ENCODE measurements at regions not wholly inside any gene's neighbourhood (a gene's known extent, or its start where the extent isn't known, plus 50 kb on each side); places are given as distances from the start of the nearest gene placed in this dataset.
"Not testable (repeated sequence)": the region's sequence is repeated elsewhere in the genome, so short reads cannot be mapped to it uniquely, and the experiment has no call there.

DNA sequence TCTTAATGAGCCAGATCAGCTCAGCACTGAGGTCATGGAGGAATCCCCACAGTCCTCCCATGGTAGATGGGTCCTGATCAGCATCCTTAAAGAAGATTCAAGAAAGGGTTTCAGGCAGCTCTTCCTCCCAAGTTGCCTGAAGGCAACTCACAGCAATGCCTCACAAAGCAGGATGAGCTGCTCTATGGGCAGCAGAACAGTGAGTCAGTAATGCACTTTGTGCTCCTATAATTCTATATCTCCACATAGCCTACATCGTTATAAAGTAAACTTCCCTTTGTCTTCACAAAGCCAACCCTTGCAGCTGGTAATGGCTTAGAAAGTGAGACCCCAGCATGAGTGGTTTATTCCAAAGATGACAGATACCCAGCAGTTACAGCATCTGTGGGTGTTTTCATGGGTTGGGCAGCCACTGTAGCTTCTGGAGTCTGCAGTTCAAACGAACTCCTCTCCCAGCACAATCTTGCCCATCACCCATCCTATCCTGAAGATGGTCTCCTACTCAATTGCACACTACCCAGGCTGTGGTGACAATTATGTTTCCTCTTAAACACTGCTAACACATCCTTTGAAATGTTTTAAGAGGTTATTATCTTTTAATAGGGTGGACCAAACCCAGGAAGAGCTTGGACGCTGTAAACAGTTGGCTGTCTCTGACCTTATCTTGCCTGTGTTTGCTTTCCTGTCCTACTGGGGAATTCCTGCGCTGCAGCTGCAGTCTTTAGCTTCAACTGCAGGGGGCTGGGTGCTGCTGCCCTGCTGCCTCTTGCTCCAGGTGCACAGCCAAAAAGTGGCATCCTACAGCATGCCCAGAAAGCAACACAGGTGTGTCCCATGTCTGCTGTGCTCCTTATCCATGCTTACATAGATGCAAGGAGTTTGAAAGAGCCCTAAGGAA lies 286.9 kb downstream of the ANAPC1 start:
- DNase-seq: not testable (repeated sequence)

DNA sequence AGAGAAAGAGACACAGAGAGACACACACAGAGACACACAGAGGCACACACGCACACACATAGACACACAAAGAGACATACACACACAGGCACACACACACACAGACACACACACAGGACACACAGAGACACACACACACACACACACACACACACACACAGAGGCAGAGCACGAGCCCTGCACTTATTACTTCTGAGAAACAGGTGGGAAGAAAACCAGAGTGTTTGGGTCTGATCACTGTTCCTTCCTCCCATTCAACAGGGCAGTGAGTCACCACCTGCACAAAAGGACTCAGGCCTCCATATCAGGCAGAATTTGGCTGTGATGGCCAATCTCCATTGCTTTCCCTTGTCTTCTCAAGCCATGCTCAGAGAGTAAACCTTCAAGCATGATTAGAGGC lies 285.0 kb downstream of the ANAPC1 start:
- not testable (repeated sequence) for DNase-seq

DNA sequence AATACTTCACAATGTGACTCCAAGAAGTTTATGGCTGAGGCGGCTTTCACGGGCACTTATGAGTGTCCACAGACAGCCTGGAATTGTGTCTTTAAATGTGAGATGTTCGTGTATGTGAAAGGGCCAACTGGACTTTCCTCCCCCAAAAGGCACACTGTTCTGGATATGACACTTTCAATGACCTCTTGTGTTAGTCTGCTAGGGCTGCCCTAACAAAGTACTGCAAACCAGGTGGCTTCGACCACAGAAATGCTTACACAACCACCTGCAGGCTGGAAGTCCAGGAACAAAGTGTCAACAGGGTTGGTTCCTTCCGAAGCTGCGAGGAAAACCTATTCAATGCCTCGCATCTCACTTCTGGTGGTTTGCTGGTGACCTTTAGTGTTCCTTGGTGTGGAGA lies 281.7 kb downstream of the ANAPC1 start:
- DNase-seq: not testable (repeated sequence)

DNA sequence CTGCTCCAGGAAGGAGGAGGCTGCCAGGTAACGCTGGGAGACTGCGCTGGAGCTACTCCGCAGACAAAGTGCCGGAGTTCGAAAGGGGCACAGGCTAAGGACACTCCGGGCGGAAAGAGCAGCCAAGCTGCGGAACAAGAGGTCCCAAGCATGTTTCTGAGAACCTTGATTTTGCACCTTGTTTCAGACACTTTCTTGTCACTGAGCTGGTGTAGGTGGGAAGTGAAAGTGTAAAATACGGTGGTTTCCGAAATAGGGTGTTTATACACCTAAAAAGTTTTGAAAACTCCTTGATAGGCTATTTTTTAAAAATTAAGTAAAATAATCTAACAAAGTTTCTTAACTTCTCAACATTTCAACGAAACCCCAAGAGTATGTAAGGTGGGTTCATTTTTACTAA lies 278.2 kb downstream of the ANAPC1 start:
- DNase-seq: not testable (repeated sequence)

DNA sequence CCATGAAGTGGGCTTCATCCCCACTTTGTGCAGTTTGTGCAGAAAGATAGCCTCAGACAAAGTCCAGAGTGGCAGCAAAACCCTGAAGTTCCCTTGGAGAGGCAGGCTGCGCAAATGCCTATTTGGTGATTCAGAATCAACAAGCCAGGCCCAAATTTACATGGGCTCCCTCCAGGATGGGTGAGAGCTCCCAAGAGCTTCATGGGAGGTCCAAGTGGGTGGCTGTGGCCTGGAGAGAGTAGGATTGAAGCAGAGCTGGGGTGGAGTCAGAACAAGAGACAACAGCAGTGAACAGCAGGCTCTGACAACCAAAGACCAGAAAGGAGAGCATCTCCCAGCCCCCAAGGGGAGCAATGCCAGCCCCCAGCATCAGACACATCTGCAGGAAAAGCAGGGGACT lies 277.4 kb downstream of the ANAPC1 start:
- not testable (repeated sequence) for DNase-seq

DNA sequence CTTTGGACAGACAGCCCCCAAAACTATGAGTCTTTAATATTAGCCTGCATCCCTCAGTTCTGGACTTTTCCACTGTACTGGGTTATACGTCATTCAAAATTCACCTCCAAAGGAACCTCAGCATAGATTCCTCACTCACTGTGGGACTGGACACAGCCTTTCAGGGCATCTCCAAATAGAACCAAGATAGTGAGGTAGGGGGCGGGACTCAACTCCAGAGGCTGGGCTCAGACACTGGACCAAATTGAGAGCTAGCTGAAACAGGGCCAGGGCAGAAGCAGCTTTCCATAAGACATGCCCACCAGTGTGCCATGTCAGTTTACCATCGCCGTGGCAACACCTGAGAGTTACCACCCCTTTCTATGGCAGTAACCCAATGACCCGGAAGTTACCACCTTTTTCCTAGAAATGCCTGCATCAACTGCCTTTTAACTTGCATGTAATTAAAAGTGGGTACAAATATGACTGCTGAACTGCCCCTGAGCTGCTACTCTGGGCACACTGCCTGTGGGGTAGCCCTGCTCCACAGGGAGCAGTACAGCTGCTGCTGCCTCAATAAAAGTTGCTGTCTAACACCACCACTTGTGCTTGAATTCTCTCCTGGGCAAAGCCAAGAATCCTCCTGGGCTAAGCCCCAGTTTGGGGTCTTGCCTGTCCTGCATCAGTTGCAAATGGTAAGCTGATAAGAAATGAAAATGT lies 274.7 kb downstream of the ANAPC1 start:
- DNase-seq: not testable (repeated sequence)

DNA sequence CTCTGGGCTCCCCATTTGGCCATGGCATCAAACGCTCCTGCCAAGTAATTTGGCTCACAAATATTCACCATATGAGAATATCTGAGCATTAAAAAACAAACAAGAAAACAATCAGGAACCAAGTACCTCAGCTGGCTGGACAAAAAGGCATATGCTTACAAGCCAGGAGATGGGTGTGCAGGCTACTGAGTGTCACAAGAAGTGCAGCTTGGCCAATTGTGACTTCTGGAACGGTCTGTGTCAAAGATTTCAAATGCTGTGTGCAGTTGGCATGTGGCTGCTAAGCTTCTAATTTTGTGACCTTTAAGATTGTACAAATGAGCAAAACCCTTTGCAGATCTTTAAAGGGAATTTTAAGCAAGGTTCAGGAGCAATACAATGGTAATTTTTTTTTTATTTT lies 274.0 kb downstream of the ANAPC1 start:
- not testable (repeated sequence) for DNase-seq

DNA sequence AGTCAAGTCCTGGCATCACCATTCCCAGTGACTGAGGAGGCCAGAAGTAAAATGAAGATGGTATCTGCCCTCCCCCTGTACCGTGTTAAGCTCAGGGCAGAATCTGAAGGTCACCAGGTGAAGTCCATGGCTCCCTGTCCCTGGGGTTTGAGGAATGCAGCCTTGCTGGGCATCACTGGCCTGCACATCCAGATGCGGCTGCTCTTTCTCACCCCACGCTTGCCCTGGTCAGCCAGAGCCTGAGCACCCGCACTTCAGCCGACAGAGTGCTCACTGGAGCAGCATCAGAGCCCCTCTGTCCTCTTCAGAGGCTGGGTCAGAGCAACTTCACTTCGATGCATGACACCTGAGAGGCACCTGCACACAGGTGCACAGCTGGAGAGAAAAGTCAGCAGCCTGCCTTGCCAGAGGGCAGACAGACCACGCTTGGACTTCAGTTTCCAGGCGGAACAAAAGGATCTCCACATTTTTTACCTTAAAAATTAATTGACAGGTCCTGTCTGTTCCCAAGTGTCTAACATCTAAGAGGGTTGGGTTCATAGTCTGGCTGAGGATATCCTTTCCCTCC lies 267.3 kb downstream of the ANAPC1 start:
- no peak for DNase-seq

DNA sequence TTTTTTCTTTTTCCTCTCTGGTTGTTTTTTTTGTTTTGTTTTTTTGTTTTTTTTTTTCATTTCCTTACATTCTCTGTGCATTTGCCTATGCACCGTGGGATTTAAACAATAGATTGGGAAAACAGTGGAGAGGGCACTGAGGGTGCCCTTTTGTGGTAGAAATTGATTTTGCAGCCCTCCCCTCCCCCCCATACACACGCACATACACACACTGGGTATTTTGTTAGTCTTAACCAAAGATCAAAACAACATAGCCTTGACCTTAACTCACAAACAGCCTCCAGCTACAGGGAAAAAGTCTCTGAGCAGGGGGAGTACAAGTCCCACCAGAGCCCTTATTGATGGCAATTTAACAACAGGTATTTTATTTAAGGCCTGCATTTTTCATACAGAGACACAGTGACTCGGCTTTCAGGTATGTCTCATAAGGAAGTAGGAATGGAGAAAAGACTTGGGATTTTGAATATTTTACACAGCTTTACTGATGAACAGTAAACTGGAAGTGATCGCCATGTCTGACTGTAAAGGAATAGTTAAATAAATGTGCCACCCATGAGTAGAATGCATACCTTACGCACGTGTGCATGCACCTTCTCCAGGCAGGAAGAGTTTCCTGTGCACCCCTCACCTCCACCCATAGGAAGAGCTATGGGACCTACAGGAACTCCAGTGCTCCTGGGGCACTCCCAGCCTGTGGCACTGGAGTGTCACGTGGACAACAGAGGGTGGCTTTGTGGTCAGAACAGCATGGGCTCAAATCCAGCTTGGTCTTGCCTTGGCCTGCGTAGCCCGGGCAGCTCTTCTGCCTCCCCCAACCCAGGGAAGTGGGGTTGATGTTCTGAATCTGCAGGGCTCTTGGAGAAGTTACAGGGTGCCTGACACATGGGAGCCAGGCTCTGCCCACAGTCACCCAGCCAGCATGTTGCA lies 266.4 kb downstream of the ANAPC1 start:
- peak; percentile 22 for DNase-seq

DNA sequence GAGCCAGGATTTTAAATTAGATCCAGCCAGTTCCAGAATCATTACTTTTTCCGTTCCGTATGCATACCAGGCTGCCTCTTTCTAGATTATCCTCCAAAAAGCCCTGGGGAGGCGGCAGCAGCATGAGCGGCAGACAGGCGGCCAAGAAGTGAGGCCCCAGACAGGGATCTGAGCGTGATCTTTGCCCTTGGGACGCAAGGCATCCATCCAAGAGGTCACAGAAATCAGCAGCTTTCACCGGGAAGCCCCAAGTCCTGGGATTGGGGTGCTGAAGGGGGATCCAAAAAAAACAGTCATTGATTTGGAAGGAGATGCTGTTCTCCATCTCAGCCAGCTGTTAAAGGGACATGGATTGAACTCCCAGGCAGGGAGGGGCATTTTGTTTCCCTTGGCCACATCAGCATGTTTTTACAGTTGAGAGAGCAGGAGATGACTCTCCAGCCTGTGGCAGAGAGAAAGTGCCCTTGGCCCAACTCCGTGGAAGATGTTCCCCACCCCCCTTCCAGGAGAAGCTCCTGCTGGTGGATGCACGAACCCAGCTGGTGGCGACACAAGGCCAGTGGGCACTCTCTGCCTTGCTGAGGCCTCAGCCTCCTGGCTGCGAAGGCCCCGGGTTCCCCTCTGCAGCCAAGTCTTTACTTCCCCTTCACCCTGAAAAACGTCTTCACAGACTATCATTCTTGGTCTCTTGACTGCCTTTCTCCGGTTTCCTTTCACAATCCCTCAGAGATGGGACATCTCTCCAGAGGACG lies 265.6 kb downstream of the ANAPC1 start:
- no peak for DNase-seq

DNA sequence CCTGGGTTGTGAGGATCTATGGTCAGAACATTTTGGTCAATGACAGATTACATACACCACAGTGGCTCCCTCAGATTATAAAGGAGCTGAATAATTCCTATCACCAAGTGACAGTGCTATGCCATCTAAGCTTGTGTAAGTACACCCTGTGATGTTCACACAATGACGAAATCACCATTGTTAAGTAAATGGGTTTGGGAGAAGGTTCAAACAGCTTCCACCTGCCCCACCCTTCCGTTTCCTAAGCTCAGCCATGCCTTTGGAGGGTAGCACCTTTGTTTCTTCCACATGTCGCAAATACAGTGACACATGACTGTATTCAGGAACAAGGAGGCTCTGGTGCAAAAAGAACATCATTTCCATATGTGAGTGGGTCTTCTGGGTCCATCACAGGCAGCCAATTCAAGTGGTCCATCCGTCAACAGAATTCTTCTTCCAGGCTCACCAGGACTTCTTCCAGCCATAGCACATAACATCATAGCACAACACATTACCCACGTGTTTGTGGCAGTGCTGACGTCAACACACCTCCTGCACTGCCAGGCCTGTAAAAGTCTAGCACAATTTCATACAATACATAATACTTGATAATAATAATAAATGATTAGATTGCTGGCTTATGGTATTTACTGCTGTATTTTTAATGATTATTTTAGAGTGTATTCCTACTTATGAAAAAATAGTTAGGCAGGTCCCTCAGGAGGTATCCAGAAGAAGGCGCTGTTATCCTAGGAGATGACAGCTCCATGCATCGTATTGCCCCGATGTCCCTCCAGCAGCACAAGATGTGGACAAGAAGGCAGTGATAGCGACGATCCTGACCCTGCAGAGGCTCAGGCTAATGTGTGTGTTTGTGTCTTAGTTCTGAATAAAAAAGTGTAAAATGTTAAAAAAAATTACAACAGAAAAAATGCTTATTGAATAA lies 264.8 kb downstream of the ANAPC1 start:
- no peak for DNase-seq

DNA sequence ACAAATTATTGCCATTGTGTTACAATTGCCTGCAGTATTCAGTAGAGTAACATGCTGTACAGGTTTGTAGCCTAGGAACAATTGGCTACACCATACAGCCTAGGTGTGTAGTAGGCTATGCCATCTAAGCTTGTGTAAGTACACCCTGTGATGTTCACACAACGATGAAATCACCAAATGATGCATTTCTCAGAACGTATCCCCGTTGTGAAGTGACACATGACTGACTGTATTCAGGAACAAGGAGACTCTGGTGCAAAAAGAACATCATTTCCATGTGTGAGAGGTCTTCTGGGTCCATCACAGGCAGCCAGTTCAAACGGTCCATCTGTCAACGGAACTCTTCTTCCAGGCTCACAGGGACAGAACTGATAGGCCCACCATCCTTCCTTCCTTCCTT lies 263.7 kb downstream of the ANAPC1 start:
- no peak for DNase-seq

DNA sequence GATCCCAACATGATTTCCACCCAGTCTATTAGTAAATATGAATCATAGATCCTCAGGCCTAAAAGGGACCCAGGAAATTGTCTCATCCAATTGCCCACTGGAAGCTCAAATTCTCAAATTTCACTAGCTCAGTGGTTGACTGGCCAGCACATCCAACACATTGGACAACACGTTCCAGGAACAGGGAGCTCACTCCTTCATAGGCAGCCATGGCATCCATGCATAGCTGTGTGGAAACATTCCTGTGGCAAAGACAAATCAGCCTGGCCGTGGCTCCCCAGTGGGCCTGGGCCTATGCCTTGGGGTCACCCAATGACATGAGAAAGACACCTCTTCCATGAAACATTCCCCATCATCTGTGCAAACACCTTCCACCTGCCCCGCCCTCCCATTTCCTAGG lies 261.1 kb downstream of the ANAPC1 start:
- DNase-seq: no peak

DNA sequence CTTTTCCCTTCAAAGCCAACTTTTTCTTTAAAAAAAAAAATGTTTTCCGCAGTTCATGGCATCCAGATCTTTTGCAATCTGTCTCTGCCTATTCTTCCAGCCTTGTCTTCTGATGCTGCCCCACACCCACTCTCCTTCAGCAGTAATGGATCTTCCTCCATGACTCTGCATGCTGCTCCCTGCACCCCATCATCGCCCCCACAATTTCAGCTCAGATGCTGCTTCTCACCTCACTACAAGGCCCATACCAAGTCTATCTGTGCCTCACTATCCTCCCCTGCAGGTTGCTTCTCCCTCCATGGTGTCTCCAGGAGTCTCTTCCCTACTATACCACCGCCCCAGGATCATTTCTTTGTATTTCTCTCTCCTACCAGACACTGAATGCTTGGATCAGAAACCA lies 260.6 kb downstream of the ANAPC1 start:
- DNase-seq: no peak

DNA sequence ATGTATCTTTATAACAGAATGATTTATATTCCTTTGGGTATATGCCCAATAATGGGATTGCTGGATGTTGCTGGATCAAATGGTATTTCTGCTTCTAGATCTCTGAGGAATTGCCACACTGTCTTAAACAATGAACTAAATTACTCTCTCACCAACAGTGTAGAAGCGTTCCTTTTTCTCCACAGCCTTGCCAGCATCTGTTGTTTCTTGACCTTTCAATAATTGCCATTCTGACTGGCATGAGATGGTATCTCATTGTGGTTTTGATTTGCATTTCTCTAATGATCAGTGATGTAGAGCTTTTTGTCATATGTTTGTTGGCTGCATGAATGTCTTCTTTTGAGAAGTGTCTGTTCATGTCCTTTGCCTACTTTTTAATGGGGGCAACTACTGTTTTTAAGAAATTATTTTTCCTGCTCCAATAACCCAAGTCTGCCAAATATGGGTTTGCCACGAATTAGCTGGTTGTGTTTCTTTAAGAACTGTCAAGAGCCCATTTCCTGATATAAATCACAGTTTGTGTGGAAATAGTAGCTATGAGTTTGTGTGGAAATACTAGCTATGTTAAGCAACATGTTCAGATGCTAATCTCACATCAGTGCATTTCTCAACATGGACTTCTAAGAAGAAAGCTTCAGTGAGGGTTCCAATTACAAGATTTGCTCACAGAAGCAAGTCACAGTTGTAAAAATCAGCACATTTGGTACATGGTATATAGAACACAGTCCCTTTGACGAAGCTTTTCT lies 259.4 kb downstream of the ANAPC1 start:
- DNase-seq: peak; percentile 76

DNA sequence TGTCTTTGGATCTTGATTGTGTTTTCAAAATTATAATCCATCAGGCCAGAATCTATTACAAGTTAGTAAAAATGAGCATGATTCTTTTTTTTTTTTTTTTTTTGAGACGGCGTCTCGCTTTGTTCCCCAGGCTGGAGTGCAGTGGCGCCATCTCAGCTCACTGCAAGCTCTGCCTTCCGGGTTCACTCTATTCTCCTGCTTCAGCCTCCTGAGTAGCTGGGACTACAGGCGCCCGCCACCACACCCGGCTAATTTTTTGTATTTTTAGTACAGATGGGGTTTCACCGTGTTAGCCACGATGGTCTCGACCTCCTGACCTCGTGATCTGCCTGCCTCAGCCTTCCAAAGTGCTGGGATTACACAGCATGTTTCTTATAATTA lies 258.8 kb downstream of the ANAPC1 start:
- DNase-seq: not testable (repeated sequence)

DNA sequence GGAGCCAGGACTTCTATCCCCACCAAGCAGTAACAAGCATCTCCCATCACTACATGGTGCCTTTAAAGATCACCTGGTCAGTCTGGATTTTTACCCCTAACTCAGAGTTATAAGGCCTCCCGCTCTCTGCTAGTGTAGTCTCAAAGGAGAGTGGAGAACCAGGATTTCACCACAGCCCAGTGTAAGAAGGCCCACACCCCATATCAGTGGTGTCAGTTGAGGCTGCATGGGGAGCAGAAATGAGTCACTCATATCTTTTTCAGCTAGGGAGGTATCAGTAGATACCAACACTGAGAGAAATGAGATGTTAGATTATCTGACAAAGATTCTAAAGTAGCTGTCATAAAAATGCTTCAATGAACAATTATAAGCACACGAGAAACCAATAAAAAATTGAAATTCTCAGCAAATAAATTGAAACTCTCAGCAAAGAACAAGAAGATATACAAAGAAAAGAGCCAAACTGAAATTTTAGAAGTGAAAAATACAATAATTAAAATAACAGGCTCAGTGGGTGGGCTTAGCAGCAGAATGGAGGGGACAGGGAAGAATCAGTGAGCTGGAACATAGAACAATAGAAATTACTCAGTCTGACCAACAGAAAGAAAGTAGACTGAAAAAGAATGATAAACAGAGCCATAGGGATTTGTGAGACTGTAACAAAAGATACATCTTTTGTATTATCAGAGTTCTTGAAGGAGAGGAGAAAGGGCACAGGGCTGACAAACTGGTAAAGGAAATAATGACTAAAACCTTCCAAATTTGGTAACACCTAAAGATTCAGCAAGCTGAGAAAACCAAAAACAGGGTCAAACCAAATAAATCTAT lies 257.7 kb downstream of the ANAPC1 start:
- DNase-seq: peak; percentile 83

DNA sequence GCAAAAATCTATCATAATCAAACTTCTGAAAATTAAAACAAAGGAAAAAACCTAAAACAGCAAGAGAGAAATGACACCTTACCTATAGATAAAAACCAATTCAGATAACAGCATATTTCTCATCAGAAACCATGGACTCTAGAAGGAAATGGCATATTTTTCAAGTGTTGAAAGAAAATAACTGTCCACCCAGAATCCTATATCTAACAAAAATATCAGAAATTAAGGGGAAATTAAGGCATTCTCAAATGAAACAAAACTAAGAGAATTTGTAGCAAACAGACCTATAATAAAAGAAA lies 257.2 kb downstream of the ANAPC1 start:
- DNase-seq: no peak

DNA sequence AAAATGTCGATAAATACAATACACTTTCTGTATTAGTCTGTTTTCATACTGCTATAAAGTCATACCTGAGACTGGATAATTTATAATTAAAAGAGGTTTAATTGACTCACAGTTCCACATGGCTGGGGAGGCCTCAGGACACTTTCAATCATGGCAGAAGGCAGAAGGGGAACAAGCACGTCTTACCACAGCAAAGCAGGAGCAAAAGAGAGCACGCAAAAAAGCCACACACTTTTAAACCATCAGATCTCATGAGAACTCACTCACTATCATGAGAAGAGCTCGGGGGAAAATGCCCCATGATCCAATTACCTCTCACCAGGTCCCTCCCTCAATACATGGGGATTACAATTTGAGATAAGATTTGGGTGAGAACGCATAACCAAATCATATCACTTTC lies 256.7 kb downstream of the ANAPC1 start:
- no peak for DNase-seq

Measured in NCI-H226 (cell line).